ENCODE measurements at regions not wholly inside any gene's neighbourhood (a gene's known extent, or its start where the extent isn't known, plus 50 kb on each side); places are given as distances from the start of the nearest gene placed in this dataset.

- no peaks in the 10 kb centered on the region for H3K27me3 ChIP-seq (ENCODE audit: insufficient read depth, low read length)
- H3K36me3 ChIP-seq (ENCODE audit: insufficient read depth, low read length): no peaks in the 10 kb centered on the region
- H3K27ac ChIP-seq (ENCODE audit: low read depth, low read length): peak overlapping the region; percentile 94
- peaks cover 22% of the 10 kb centered on the region for H3K4me1 ChIP-seq (ENCODE audit: insufficient read depth, low read length)
- peak overlapping the region; percentile 100 for H3K27ac Mint-ChIP-seq (ENCODE audit: unreplicated experiment)
- H3K4me2 ChIP-seq (ENCODE audit: low read length): peak overlapping the region; percentile 59
- H3K79me2 ChIP-seq (ENCODE audit: insufficient read depth, low read length): no peaks in the 10 kb centered on the region
- no peak for TF ChIP-seq CTCF (IDR thresholded peaks at IDR 0.05; ENCODE audit: insufficient read depth, low read depth, low read length)
- no peak for TF ChIP-seq EZH2 (IDR thresholded peaks at IDR 0.05; ENCODE audit: insufficient read depth, low read length)
- no peaks in the 10 kb centered on the region for H4K20me1 ChIP-seq (ENCODE audit: insufficient read depth, low read length)
- H3K27me3 Mint-ChIP-seq (ENCODE audit: low read depth, unreplicated experiment): no peaks in the 10 kb centered on the region
- peak overlapping the region; percentile 34 for H3K4me3 Mint-ChIP-seq (ENCODE audit: unreplicated experiment)
- FAIRE-seq: peak; percentile 95
- no peak overlapping the region for H3K4me3 ChIP-seq (ENCODE audit: insufficient read depth, low read depth, low read length)
- H3K9me3 Mint-ChIP-seq (ENCODE audit: unreplicated experiment): no peaks in the 10 kb centered on the region
- peaks cover 46% of the 10 kb centered on the region for H3K4me1 Mint-ChIP-seq (ENCODE audit: low read depth, unreplicated experiment)
- peak; percentile 99 for DNase-seq (ENCODE audit: low read depth)
- H3K36me3 Mint-ChIP-seq (ENCODE audit: low read depth, unreplicated experiment): no peaks in the 10 kb centered on the region
- H3K9me3 ChIP-seq (ENCODE audit: insufficient read depth, low read depth, low read length): no peaks in the 10 kb centered on the region
- peak overlapping the region; percentile 79 for H3K9ac ChIP-seq (ENCODE audit: low read length)
- no peak overlapping the region for H2AFZ ChIP-seq (ENCODE audit: low read depth, low read length)
Measured at GRCh38 chr6:132084811-132085509, 133.8 kb upstream of the CCN2 start.

GRCh38 chr6:132082421-132082820 lies 131.2 kb upstream of the CCN2 start:
- H3K79me2 ChIP-seq (ENCODE audit: insufficient read depth, low read length): no peaks in the 10 kb centered on the region
- H3K27ac ChIP-seq (ENCODE audit: low read depth, low read length): no peak overlapping the region
- H3K4me3 ChIP-seq (ENCODE audit: insufficient read depth, low read depth, low read length): no peak overlapping the region
- H3K9ac ChIP-seq (ENCODE audit: low read length): no peak overlapping the region
- no peak overlapping the region for H3K4me3 Mint-ChIP-seq (ENCODE audit: unreplicated experiment)
- H3K36me3 Mint-ChIP-seq (ENCODE audit: low read depth, unreplicated experiment): no peaks in the 10 kb centered on the region
- no peak overlapping the region for H3K4me2 ChIP-seq (ENCODE audit: low read length)
- H4K20me1 ChIP-seq (ENCODE audit: insufficient read depth, low read length): no peaks in the 10 kb centered on the region
- H3K27ac Mint-ChIP-seq (ENCODE audit: unreplicated experiment): no peak overlapping the region
- DNase-seq (ENCODE audit: low read depth) (no peak), FAIRE-seq (no peak)
- H3K4me1 Mint-ChIP-seq (ENCODE audit: low read depth, unreplicated experiment): peaks cover 37% of the 10 kb centered on the region
- no peaks in the 10 kb centered on the region for H3K36me3 ChIP-seq (ENCODE audit: insufficient read depth, low read length)
- H2AFZ ChIP-seq (ENCODE audit: low read depth, low read length): no peak overlapping the region
- no peaks in the 10 kb centered on the region for H3K27me3 Mint-ChIP-seq (ENCODE audit: low read depth, unreplicated experiment)
- TF ChIP-seq CTCF (IDR thresholded peaks at IDR 0.05; ENCODE audit: insufficient read depth, low read depth, low read length): no peak
- no peak for TF ChIP-seq EZH2 (IDR thresholded peaks at IDR 0.05; ENCODE audit: insufficient read depth, low read length)
- no peaks in the 10 kb centered on the region for H3K9me3 Mint-ChIP-seq (ENCODE audit: unreplicated experiment)
- H3K27me3 ChIP-seq (ENCODE audit: insufficient read depth, low read length): no peaks in the 10 kb centered on the region
- H3K4me1 ChIP-seq (ENCODE audit: insufficient read depth, low read length): peaks cover 20% of the 10 kb centered on the region
- H3K9me3 ChIP-seq (ENCODE audit: insufficient read depth, low read depth, low read length): no peaks in the 10 kb centered on the region

- no peaks in the 10 kb centered on the region for H3K27me3 ChIP-seq (ENCODE audit: insufficient read depth, low read length)
- H3K4me1 ChIP-seq (ENCODE audit: insufficient read depth, low read length): peaks cover 20% of the 10 kb centered on the region
- H3K4me2 ChIP-seq (ENCODE audit: low read length): no peak overlapping the region
- no peaks in the 10 kb centered on the region for H4K20me1 ChIP-seq (ENCODE audit: insufficient read depth, low read length)
- DNase-seq (ENCODE audit: low read depth) (no peak), FAIRE-seq (no peak)
- H3K4me3 Mint-ChIP-seq (ENCODE audit: unreplicated experiment): no peak overlapping the region
- H2AFZ ChIP-seq (ENCODE audit: low read depth, low read length): no peak overlapping the region
- H3K9me3 Mint-ChIP-seq (ENCODE audit: unreplicated experiment): no peaks in the 10 kb centered on the region
- H3K27me3 Mint-ChIP-seq (ENCODE audit: low read depth, unreplicated experiment): no peaks in the 10 kb centered on the region
- H3K27ac ChIP-seq (ENCODE audit: low read depth, low read length): no peak overlapping the region
- no peaks in the 10 kb centered on the region for H3K36me3 ChIP-seq (ENCODE audit: insufficient read depth, low read length)
- H3K27ac Mint-ChIP-seq (ENCODE audit: unreplicated experiment): no peak overlapping the region
- no peak overlapping the region for H3K4me3 ChIP-seq (ENCODE audit: insufficient read depth, low read depth, low read length)
- no peaks in the 10 kb centered on the region for H3K79me2 ChIP-seq (ENCODE audit: insufficient read depth, low read length)
- peaks cover 31% of the 10 kb centered on the region for H3K4me1 Mint-ChIP-seq (ENCODE audit: low read depth, unreplicated experiment)
- TF ChIP-seq EZH2 (IDR thresholded peaks at IDR 0.05; ENCODE audit: insufficient read depth, low read length) (no peak), CTCF (IDR thresholded peaks at IDR 0.05; ENCODE audit: insufficient read depth, low read depth, low read length) (no peak)
- no peaks in the 10 kb centered on the region for H3K9me3 ChIP-seq (ENCODE audit: insufficient read depth, low read depth, low read length)
- no peaks in the 10 kb centered on the region for H3K36me3 Mint-ChIP-seq (ENCODE audit: low read depth, unreplicated experiment)
- no peak overlapping the region for H3K9ac ChIP-seq (ENCODE audit: low read length)
Measured at GRCh38 chr6:132081338-132081737, 130.2 kb upstream of the CCN2 start.
